Astrocyte (in vitro differentiated cells and primary cell): ENCODE measurements at regions not wholly inside any gene's neighbourhood (a gene's known extent, or its start where the extent isn't known, plus 50 kb on each side); places are given as distances from the start of the nearest gene placed in this dataset.

Source experiments
- DNase-seq: peaks from one replicate; pipeline ENCODE4 v3.0.0-alpha.2; 2010; ENCODE audit warnings: low read depth
- FAIRE-seq: peaks from 2 replicates; lab custom pipeline; 2011; peaks lifted over from hg19 to GRCh38; lab: Jason Lieb, UNC
- H2AFZ ChIP-seq: 2 replicates; pipeline ENCODE4 v1.6.0; 2012; ENCODE audit warnings: low read depth, low read length, inconsistent platforms
- H3K27ac ChIP-seq: 2 replicates; pipeline ENCODE4 v1.5.1; 2011; ENCODE audit warnings: low read depth, low read length, inconsistent platforms
- H3K27me3 ChIP-seq: 2 replicates; pipeline ENCODE4 v1.6.0; 2011; ENCODE audit warnings: low read length, inconsistent platforms; ENCODE audit not compliant: insufficient read depth
- H3K36me3 ChIP-seq: 2 replicates; pipeline ENCODE4 v1.5.1; 2011; ENCODE audit warnings: low read length, inconsistent platforms; ENCODE audit not compliant: insufficient read depth
- H3K4me1 ChIP-seq: 2 replicates; pipeline ENCODE4 v1.5.1; 2011; ENCODE audit warnings: low read length, inconsistent platforms; ENCODE audit not compliant: insufficient read depth
- H3K4me2 ChIP-seq: 2 replicates; pipeline ENCODE4 v1.6.0; 2012; ENCODE audit warnings: low read length, inconsistent platforms
- H3K4me3 ChIP-seq: 2 replicates; pipeline ENCODE4 v1.5.1; 2011; ENCODE audit warnings: low read depth, mild to moderate bottlenecking, low read length, inconsistent platforms; ENCODE audit not compliant: insufficient read depth
- H3K79me2 ChIP-seq: 2 replicates; pipeline ENCODE4 v1.6.0; 2012; ENCODE audit warnings: mild to moderate bottlenecking, low read length, inconsistent platforms; ENCODE audit not compliant: insufficient read depth
- H3K9ac ChIP-seq: 2 replicates; pipeline ENCODE4 v1.6.0; 2012; ENCODE audit warnings: mild to moderate bottlenecking, low read length, inconsistent platforms
- H3K9me3 ChIP-seq: 2 replicates; pipeline ENCODE4 v1.5.1; 2012; ENCODE audit warnings: low read depth, mild to moderate bottlenecking, low read length, inconsistent platforms; ENCODE audit not compliant: insufficient read depth
- H4K20me1 ChIP-seq: 2 replicates; pipeline ENCODE4 v1.6.0; 2012; ENCODE audit warnings: low read length, inconsistent platforms; ENCODE audit not compliant: insufficient read depth
- H3K27ac Mint-ChIP-seq: one replicate; pipeline ENCODE4 v1.8.0; 2021; ENCODE audit warnings: mild to moderate bottlenecking, mixed read lengths; ENCODE audit not compliant: unreplicated experiment
- H3K27me3 Mint-ChIP-seq: one replicate; pipeline ENCODE4 v1.8.0; 2021; ENCODE audit warnings: low read depth, mixed read lengths; ENCODE audit not compliant: unreplicated experiment
- H3K36me3 Mint-ChIP-seq: one replicate; pipeline ENCODE4 v1.8.0; 2021; ENCODE audit warnings: low read depth, mixed read lengths; ENCODE audit not compliant: unreplicated experiment
- H3K4me1 Mint-ChIP-seq: one replicate; pipeline ENCODE4 v1.8.0; 2021; ENCODE audit warnings: low read depth, mixed read lengths; ENCODE audit not compliant: unreplicated experiment
- H3K4me3 Mint-ChIP-seq: one replicate; pipeline ENCODE4 v1.8.0; 2021; ENCODE audit warnings: mild to moderate bottlenecking, moderate library complexity, mixed read lengths; ENCODE audit not compliant: unreplicated experiment
- H3K9me3 Mint-ChIP-seq: one replicate; pipeline ENCODE4 v1.8.0; 2021; ENCODE audit warnings: mild to moderate bottlenecking, mixed read lengths; ENCODE audit not compliant: unreplicated experiment
- EZH2 ChIP-seq: IDR thresholded peaks from 2 replicates; pipeline ENCODE4 v1.6.1; 2012; ENCODE audit warnings: mild to moderate bottlenecking, low read length, inconsistent platforms; ENCODE audit not compliant: insufficient read depth
- TF ChIP-seq, protein P1 (sequence below): IDR thresholded peaks from 2 replicates; pipeline ENCODE4 v1.5.1; 2011; ENCODE audit warnings: low read depth, mild to moderate bottlenecking, inconsistent platforms, low read length, moderate library complexity; ENCODE audit not compliant: insufficient read depth

DNA sequence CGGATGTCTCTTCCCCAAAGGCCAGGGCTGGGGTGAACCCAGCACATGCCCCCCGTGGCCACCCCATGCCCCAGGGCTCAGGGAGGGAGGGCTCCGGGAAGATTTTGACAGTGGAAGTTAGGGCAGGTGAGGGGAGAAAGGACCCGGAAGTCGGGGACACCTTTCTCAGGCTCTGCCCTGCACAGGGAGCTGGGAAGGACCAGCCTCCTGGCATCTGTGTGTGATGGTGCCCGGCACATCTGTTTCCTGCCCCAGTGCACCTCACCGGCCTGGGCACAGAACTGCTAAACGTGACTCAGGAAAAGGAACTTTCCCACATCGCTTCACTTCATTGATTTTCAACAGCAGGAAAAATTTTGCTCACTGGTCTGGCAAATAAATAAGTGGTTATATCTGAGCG lies 141.1 kb upstream of the AFDN start:
- H3K9me3 ChIP-seq: no peaks in the 10 kb centered on the region
- Mint-ChIP-seq H3K27me3 (peaks cover 36% of the 10 kb centered on the region), H3K27ac (no peak overlapping the region), H3K9me3 (no peaks in the 10 kb centered on the region), H3K4me1 (peaks cover 40% of the 10 kb centered on the region), H3K36me3 (no peaks in the 10 kb centered on the region), H3K4me3 (no peak overlapping the region)
- H3K79me2 ChIP-seq: no peaks in the 10 kb centered on the region
- no peaks in the 10 kb centered on the region for H3K36me3 ChIP-seq
- peaks cover 16% of the 10 kb centered on the region for H3K4me1 ChIP-seq
- H3K4me2 ChIP-seq: no peak overlapping the region
- FAIRE-seq (no peak), DNase-seq (no peak)
- no peaks in the 10 kb centered on the region for H4K20me1 ChIP-seq
- peaks cover 4% of the 10 kb centered on the region for H3K27me3 ChIP-seq
- H3K4me3 ChIP-seq: no peak overlapping the region
- no peak overlapping the region for H2AFZ ChIP-seq
- no peak overlapping the region for H3K27ac ChIP-seq
- H3K9ac ChIP-seq: no peak overlapping the region
- TF ChIP-seq EZH2: no peak
- TF ChIP-seq, protein P1, sequence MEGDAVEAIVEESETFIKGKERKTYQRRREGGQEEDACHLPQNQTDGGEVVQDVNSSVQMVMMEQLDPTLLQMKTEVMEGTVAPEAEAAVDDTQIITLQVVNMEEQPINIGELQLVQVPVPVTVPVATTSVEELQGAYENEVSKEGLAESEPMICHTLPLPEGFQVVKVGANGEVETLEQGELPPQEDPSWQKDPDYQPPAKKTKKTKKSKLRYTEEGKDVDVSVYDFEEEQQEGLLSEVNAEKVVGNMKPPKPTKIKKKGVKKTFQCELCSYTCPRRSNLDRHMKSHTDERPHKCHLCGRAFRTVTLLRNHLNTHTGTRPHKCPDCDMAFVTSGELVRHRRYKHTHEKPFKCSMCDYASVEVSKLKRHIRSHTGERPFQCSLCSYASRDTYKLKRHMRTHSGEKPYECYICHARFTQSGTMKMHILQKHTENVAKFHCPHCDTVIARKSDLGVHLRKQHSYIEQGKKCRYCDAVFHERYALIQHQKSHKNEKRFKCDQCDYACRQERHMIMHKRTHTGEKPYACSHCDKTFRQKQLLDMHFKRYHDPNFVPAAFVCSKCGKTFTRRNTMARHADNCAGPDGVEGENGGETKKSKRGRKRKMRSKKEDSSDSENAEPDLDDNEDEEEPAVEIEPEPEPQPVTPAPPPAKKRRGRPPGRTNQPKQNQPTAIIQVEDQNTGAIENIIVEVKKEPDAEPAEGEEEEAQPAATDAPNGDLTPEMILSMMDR: no peak

DNA sequence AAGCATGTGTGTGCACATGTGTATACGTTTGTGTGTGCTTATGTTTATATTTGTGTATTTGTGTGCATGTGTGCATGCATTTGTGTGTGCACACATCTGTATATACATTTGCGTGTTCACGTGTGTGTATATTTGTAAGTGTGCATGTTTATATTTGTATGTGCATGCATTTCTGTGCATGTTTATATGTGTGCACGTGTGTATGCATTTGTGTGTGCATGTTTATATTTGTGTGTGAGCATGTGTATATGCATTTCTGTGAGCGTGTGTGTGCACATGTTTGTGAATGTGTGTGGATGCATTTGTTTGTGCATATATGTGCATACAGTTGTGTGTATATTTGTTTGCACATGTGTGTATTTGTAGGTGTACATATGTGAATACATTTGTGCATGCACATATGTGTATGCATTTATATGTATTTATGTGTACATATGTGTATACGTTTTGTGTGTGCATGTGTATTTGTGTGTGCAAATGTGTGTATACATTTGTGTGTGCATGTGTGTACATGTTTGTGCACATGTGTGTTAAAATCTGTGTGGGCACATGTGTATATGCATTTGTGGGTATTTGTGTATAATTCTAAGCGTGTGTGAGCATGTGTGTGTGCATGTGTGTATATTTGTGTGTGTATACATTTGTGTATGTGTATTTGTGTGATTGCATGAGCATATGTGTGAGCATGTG lies 140.4 kb upstream of the AFDN start:
- no peaks in the 10 kb centered on the region for H3K9me3 Mint-ChIP-seq
- H3K36me3 ChIP-seq: no peaks in the 10 kb centered on the region
- no peaks in the 10 kb centered on the region for H3K36me3 Mint-ChIP-seq
- H3K27ac Mint-ChIP-seq: no peak overlapping the region
- H3K27ac ChIP-seq: no peak overlapping the region
- no peaks in the 10 kb centered on the region for H3K79me2 ChIP-seq
- H3K4me2 ChIP-seq: no peak overlapping the region
- DNase-seq: no peak
- FAIRE-seq: no peak
- H3K4me1 Mint-ChIP-seq: peaks cover 38% of the 10 kb centered on the region
- H2AFZ ChIP-seq: no peak overlapping the region
- no peak overlapping the region for H3K4me3 Mint-ChIP-seq
- no peaks in the 10 kb centered on the region for H3K9me3 ChIP-seq
- no peak overlapping the region for H3K4me3 ChIP-seq
- TF ChIP-seq, protein P1: no peak
- no peak for TF ChIP-seq EZH2
- no peak overlapping the region for H3K9ac ChIP-seq
- H3K27me3 ChIP-seq: peaks cover 4% of the 10 kb centered on the region
- H3K4me1 ChIP-seq: peaks cover 16% of the 10 kb centered on the region
- H3K27me3 Mint-ChIP-seq: peaks cover 36% of the 10 kb centered on the region
- no peaks in the 10 kb centered on the region for H4K20me1 ChIP-seq

DNA sequence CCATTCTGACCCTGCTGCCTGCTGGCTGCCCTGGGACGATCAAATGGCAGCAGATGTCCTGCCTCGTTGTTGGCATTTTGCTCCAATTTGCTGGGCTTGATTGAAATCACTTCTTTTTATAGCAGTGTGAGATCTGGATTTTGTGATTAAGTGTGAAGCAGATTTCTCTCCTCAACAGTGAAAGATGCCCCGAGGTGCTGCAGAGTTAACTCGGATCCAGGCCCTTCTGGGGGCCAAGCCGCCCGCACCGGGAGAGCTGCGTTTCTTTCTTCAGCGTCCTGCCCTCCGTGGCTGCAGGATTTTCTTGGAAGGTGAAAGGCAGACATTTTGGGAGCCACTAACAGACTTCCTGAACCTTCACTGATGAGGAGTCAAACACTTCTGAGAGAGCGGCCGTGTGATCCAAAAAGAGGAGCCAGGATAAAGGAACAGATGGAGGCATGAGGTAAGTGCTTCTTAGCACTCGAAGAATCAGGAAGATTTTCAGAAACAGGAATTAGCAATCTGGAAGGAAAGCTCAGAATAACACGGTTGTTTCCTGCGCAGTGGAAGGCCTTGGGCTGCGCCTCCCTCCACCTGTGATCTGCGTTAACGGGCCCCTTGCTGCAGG lies 139.5 kb upstream of the AFDN start:
- TF ChIP-seq EZH2: no peak
- TF ChIP-seq, protein P1: no peak
- no peak overlapping the region for H3K27ac Mint-ChIP-seq
- no peak overlapping the region for H3K4me3 Mint-ChIP-seq
- Histone ChIP-seq H3K79me2 (no peaks in the 10 kb centered on the region), H3K9ac (no peak overlapping the region), H3K27ac (no peak overlapping the region), H3K4me2 (no peak overlapping the region), H4K20me1 (no peaks in the 10 kb centered on the region), H2AFZ (no peak overlapping the region), H3K4me1 (peaks cover 14% of the 10 kb centered on the region), H3K4me3 (no peak overlapping the region), H3K36me3 (no peaks in the 10 kb centered on the region), H3K9me3 (no peaks in the 10 kb centered on the region), H3K27me3 (peaks cover 4% of the 10 kb centered on the region)
- no peaks in the 10 kb centered on the region for H3K9me3 Mint-ChIP-seq
- H3K27me3 Mint-ChIP-seq: peaks cover 36% of the 10 kb centered on the region
- FAIRE-seq (no peak), DNase-seq (no peak)
- no peaks in the 10 kb centered on the region for H3K36me3 Mint-ChIP-seq
- H3K4me1 Mint-ChIP-seq: peaks cover 30% of the 10 kb centered on the region
